ENCODE measurements at regions not wholly inside any gene's neighbourhood (a gene's known extent, or its start where the extent isn't known, plus 50 kb on each side); places are given as distances from the start of the nearest gene placed in this dataset.

GRCh38 chr7:26992670-26993069 lies 103.1 kb downstream of the HOXA1 start:
- no peak for DNase-seq (ENCODE audit: extremely low spot score)
- Histone ChIP-seq H3K4me1 (peaks cover 0 to 4% (median 0%) of the 10 kb centered on the region in 4 donors), H3K9me3 (peaks cover 0 to 5% (median 2%) of the 10 kb centered on the region in 4 donors), H3K27ac (replicated peaks in 1 of 4) (no peak overlapping the region), H3K36me3 (no peaks in the 10 kb centered on the region), H3K4me3 (no peak overlapping the region), H3K27me3 (no peaks in the 10 kb centered on the region)
- TF ChIP-seq CTCF (IDR thresholded peaks at IDR 0.05) (no peak), POLR2AphosphoS5 (IDR thresholded peaks at IDR 0.05) (no peak), POLR2A (IDR thresholded peaks at IDR 0.05; ENCODE audit: low read depth) (no peak), EP300 (IDR thresholded peaks at IDR 0.05) (no peak)
- intact Hi-C loops (cut with DNase I): no loop called here
- 87% methylated on average over 7 of the region's 7 CpGs for WGBS

- Histone ChIP-seq H3K27ac (replicated peaks in 1 of 4) (no peak overlapping the region), H3K9me3 (no peaks in the 10 kb centered on the region), H3K4me3 (no peak overlapping the region), H3K36me3 (no peaks in the 10 kb centered on the region), H3K27me3 (no peaks in the 10 kb centered on the region), H3K4me1 (peaks cover 0 to 4% (median 0%) of the 10 kb centered on the region in 4 donors)
- no peak for DNase-seq (ENCODE audit: extremely low spot score)
- TF ChIP-seq EP300 (IDR thresholded peaks at IDR 0.05) (no peak), CTCF (IDR thresholded peaks at IDR 0.05) (no peak), POLR2AphosphoS5 (IDR thresholded peaks at IDR 0.05) (no peak), POLR2A (IDR thresholded peaks at IDR 0.05; ENCODE audit: low read depth) (no peak)
- intact Hi-C loops (cut with DNase I): no loop called here
- 93% methylated on average over 6 of the region's 6 CpGs for WGBS
These were observed 104.0 kb downstream of the HOXA1 start for GRCh38 chr7:26991796-26992195.

GRCh38 chr7:26989897-26990670 lies 105.7 kb downstream of the HOXA1 start:
- Histone ChIP-seq H3K9me3 (no peaks in the 10 kb centered on the region), H3K4me3 (no peak overlapping the region), H3K4me1 (peaks cover 0 to 4% (median 0%) of the 10 kb centered on the region in 4 donors), H3K27me3 (no peaks in the 10 kb centered on the region), H3K36me3 (no peaks in the 10 kb centered on the region), H3K27ac (replicated peaks in 1 of 4) (no peak overlapping the region)
- WGBS: 64% methylated on average over 3 of the region's 3 CpGs
- intact Hi-C loops (cut with DNase I): no loop called here
- TF ChIP-seq EP300 (IDR thresholded peaks at IDR 0.05): no peak
- no peak for TF ChIP-seq POLR2A (IDR thresholded peaks at IDR 0.05; ENCODE audit: low read depth)
- TF ChIP-seq CTCF (IDR thresholded peaks at IDR 0.05): no peak
- no peak for TF ChIP-seq POLR2AphosphoS5 (IDR thresholded peaks at IDR 0.05)
- no peak for DNase-seq (ENCODE audit: extremely low spot score)

GRCh38 chr7:26988836-26989374 lies 106.9 kb downstream of the HOXA1 start:
- intact Hi-C loops (cut with DNase I): no loop called here
- WGBS: 74% methylated on average over 9 of the region's 9 CpGs
- no peaks in the 10 kb centered on the region for H3K9me3 ChIP-seq
- no peaks in the 10 kb centered on the region for H3K27me3 ChIP-seq
- no peak overlapping the region for H3K27ac ChIP-seq (replicated peaks in 1 of 4)
- H3K4me3 ChIP-seq: no peak overlapping the region
- DNase-seq (ENCODE audit: extremely low spot score): no peak
- TF ChIP-seq POLR2A (IDR thresholded peaks at IDR 0.05; ENCODE audit: low read depth) (no peak), POLR2AphosphoS5 (IDR thresholded peaks at IDR 0.05) (no peak), EP300 (IDR thresholded peaks at IDR 0.05) (no peak), CTCF (IDR thresholded peaks at IDR 0.05) (no peak)
- no peaks in the 10 kb centered on the region for H3K36me3 ChIP-seq
- H3K4me1 ChIP-seq: peaks cover 0 to 1% (median 0%) of the 10 kb centered on the region in 4 donors
